ENCODE measurements at regions not wholly inside any gene's neighbourhood (a gene's known extent, or its start where the extent isn't known, plus 50 kb on each side); places are given as distances from the start of the nearest gene placed in this dataset.

- Histone ChIP-seq H3K4me3 (ENCODE audit: severe bottlenecking) (no peak overlapping the region), H3K4me1 (ENCODE audit: insufficient read depth, poor library complexity, severe bottlenecking) (no peaks in the 10 kb centered on the region), H3K9me3 (ENCODE audit: severe bottlenecking) (no peaks in the 10 kb centered on the region), H3K27ac (ENCODE audit: poor library complexity, severe bottlenecking) (no peak overlapping the region), H3K36me3 (ENCODE audit: low read depth) (no peaks in the 10 kb centered on the region), H3K27me3 (ENCODE audit: insufficient read depth, poor library complexity, severe bottlenecking) (no peaks in the 10 kb centered on the region)
- DNase-seq (ENCODE audit: low spot score) (no peak), ATAC-seq (ENCODE audit: low read depth) (no peak)
- no peak for TF ChIP-seq CTCF (IDR thresholded peaks at IDR 0.05; ENCODE audit: poor library complexity, severe bottlenecking)
Observed at GRCh38 chr4:107153956-107154355, 117.8 kb upstream of the DKK2 start.

- Histone ChIP-seq H3K27me3 (ENCODE audit: insufficient read depth, poor library complexity, severe bottlenecking) (no peaks in the 10 kb centered on the region), H3K9me3 (ENCODE audit: severe bottlenecking) (no peaks in the 10 kb centered on the region), H3K4me3 (ENCODE audit: severe bottlenecking) (no peak overlapping the region), H3K4me1 (ENCODE audit: insufficient read depth, poor library complexity, severe bottlenecking) (no peaks in the 10 kb centered on the region), H3K27ac (ENCODE audit: poor library complexity, severe bottlenecking) (no peak overlapping the region), H3K36me3 (ENCODE audit: low read depth) (no peaks in the 10 kb centered on the region)
- ATAC-seq (ENCODE audit: low read depth) (no peak), DNase-seq (ENCODE audit: low spot score) (no peak)
- TF ChIP-seq CTCF (IDR thresholded peaks at IDR 0.05; ENCODE audit: poor library complexity, severe bottlenecking), result no peak
Observed at GRCh38 chr4:107153228-107153627, 117.1 kb upstream of the DKK2 start.

DNA sequence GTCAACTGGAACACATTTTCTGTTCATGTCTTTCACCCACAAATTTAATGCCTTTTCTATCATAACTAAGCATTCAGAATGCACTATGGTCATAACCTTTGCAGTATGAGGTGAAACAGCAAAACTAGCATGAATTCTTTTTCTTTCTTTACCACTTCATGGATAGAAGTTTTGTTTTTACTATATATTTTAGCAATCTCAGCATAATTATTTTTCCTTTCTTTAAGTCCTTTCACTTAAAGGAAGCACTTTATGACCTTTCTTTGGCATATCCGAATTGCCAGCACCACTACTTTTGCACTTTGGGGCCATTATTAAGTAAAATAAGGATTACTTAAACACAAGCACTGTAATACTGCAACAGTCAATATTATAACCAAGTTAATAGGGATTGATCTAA is 115.1 kb upstream of the DKK2 start:
- Histone ChIP-seq H3K4me3 (ENCODE audit: severe bottlenecking) (no peak overlapping the region), H3K9me3 (ENCODE audit: severe bottlenecking) (no peaks in the 10 kb centered on the region), H3K27ac (ENCODE audit: poor library complexity, severe bottlenecking) (no peak overlapping the region), H3K36me3 (ENCODE audit: low read depth) (no peaks in the 10 kb centered on the region), H3K27me3 (ENCODE audit: insufficient read depth, poor library complexity, severe bottlenecking) (no peaks in the 10 kb centered on the region), H3K4me1 (ENCODE audit: insufficient read depth, poor library complexity, severe bottlenecking) (no peaks in the 10 kb centered on the region)
- no peak for ATAC-seq (ENCODE audit: low read depth)
- TF ChIP-seq CTCF (IDR thresholded peaks at IDR 0.05; ENCODE audit: poor library complexity, severe bottlenecking), result no peak
- DNase-seq (ENCODE audit: low spot score), result no peak

GRCh38 chr4:107148904-107149303 is 112.8 kb upstream of the DKK2 start:
- no peak for DNase-seq (ENCODE audit: low spot score)
- no peak for TF ChIP-seq CTCF (IDR thresholded peaks at IDR 0.05; ENCODE audit: poor library complexity, severe bottlenecking)
- no peak for ATAC-seq (ENCODE audit: low read depth)
- H3K27me3 ChIP-seq (ENCODE audit: insufficient read depth, poor library complexity, severe bottlenecking), result no peaks in the 10 kb centered on the region
- H3K9me3 ChIP-seq (ENCODE audit: severe bottlenecking), result no peaks in the 10 kb centered on the region
- no peak overlapping the region for H3K4me3 ChIP-seq (ENCODE audit: severe bottlenecking)
- no peaks in the 10 kb centered on the region for H3K4me1 ChIP-seq (ENCODE audit: insufficient read depth, poor library complexity, severe bottlenecking)
- H3K36me3 ChIP-seq (ENCODE audit: low read depth), result no peaks in the 10 kb centered on the region
- H3K27ac ChIP-seq (ENCODE audit: poor library complexity, severe bottlenecking), result no peak overlapping the region

DNA sequence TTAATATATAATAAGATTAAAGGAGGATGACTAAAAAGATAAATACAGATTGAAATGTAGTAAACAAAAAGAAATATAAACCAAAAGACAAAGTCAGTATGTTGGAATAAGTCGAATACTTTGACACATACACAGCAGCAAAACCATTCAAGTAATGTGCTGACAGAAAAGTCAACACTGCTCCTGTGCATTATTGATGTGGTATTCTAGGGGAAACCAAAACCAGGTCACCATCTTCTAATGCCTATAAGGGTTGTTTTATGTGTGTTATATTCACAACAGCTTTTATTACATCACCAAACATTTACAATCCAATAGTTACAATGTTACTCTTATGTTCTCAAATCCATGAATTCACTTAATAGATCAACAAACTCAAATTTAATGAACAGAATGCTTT is 111.8 kb upstream of the DKK2 start:
- TF ChIP-seq CTCF (IDR thresholded peaks at IDR 0.05; ENCODE audit: poor library complexity, severe bottlenecking), result no peak
- H3K9me3 ChIP-seq (ENCODE audit: severe bottlenecking), result no peaks in the 10 kb centered on the region
- DNase-seq (ENCODE audit: low spot score), result no peak
- no peak overlapping the region for H3K4me3 ChIP-seq (ENCODE audit: severe bottlenecking)
- no peak for ATAC-seq (ENCODE audit: low read depth)
- H3K27ac ChIP-seq (ENCODE audit: poor library complexity, severe bottlenecking), result no peak overlapping the region
- no peaks in the 10 kb centered on the region for H3K36me3 ChIP-seq (ENCODE audit: low read depth)
- H3K4me1 ChIP-seq (ENCODE audit: insufficient read depth, poor library complexity, severe bottlenecking), result no peaks in the 10 kb centered on the region
- no peaks in the 10 kb centered on the region for H3K27me3 ChIP-seq (ENCODE audit: insufficient read depth, poor library complexity, severe bottlenecking)

Data from RWPE2 (cell line).